Astrocyte of the spinal cord (primary cell): ENCODE measurements at regions not wholly inside any gene's neighbourhood (a gene's known extent, or its start where the extent isn't known, plus 50 kb on each side); places are given as distances from the start of the nearest gene placed in this dataset.

Experiments
- DNase-seq: peaks from one replicate; pipeline ENCODE4 v3.0.0; 2011; ENCODE audit warnings: low read depth, low spot score
- H3K4me3 ChIP-seq: 2 replicates; pipeline ENCODE4 v1.5.1; 2011; ENCODE audit warnings: low read depth, mild to moderate bottlenecking, low read length, moderate library complexity
- in situ Hi-C: cut with HindIII; loops from 2 replicates; pipeline ENCODE4 v1.10.0; 2017; ENCODE audit warnings: low sequenced_read_pairs
- TF ChIP-seq, protein P1 (sequence below): IDR thresholded peaks from 2 replicates; pipeline ENCODE4 v1.5.1; 2012; ENCODE audit warnings: low read depth, mild to moderate bottlenecking, low read length, inconsistent platforms

DNA sequence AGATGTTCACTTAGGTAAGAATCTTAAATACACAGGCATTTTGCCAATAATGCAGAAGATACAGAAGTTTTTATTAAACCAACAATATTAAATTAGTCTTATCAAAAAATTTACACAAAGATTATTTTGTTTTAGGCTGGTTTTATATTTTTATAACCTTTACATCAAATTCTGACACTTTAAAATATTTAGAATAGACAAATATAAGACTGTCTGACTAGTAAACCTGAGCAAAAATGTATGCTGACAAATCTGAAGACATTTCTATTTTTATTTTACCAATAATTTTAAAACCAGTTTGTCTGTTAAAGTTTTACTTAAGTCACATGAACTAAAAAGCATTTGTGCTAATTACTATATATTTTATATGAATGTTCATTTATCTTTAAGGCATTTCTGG, 72.1 kb upstream of the ZNF236 start:
- TF ChIP-seq, protein P1, sequence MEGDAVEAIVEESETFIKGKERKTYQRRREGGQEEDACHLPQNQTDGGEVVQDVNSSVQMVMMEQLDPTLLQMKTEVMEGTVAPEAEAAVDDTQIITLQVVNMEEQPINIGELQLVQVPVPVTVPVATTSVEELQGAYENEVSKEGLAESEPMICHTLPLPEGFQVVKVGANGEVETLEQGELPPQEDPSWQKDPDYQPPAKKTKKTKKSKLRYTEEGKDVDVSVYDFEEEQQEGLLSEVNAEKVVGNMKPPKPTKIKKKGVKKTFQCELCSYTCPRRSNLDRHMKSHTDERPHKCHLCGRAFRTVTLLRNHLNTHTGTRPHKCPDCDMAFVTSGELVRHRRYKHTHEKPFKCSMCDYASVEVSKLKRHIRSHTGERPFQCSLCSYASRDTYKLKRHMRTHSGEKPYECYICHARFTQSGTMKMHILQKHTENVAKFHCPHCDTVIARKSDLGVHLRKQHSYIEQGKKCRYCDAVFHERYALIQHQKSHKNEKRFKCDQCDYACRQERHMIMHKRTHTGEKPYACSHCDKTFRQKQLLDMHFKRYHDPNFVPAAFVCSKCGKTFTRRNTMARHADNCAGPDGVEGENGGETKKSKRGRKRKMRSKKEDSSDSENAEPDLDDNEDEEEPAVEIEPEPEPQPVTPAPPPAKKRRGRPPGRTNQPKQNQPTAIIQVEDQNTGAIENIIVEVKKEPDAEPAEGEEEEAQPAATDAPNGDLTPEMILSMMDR: no peak
- no peak overlapping the region for H3K4me3 ChIP-seq
- DNase-seq: no peak
- in situ Hi-C loops: no loop called here

DNA sequence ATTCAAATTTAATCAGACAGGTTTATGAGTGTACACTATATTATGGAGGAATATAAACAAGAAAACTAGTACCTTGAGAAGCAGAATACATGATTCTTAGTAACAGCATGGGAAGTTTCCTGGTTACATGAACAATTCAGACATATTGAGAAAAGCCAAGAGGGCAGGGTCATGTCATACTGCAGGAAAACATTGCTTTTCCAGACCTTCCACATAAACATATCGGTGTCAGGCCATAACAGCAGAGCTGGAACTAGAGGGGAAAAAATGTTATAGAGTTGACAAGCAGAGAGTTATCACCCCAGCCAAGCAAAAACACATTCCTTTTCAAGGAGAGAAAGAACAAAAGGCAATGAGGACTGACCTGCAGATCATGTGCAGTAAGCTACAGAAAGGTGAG, 74.7 kb upstream of the ZNF236 start:
- H3K4me3 ChIP-seq: no peak overlapping the region
- no peak for DNase-seq
- TF ChIP-seq, protein P1: no peak
- in situ Hi-C loops: no loop called here

DNA sequence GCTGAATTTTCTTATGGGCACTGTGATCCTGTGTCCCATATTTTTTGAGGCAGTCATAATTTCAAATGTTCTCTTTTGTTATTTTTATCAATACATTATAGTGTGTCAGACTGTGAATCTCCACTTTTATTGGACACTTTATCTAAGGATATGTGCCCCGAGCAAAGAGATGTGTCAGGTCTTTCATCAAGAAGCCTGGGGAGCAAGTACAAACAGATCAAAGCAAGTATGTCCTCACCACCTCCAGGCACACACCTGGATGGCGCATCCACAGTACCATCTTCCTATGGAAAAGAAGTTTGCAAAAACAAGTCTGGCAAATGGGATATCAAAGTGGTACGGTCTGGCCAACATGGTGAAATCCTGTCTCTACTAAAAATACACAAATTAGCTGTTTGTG, 81.0 kb upstream of the ZNF236 start:
- in situ Hi-C loops: no loop called here
- TF ChIP-seq, protein P1: no peak

DNA sequence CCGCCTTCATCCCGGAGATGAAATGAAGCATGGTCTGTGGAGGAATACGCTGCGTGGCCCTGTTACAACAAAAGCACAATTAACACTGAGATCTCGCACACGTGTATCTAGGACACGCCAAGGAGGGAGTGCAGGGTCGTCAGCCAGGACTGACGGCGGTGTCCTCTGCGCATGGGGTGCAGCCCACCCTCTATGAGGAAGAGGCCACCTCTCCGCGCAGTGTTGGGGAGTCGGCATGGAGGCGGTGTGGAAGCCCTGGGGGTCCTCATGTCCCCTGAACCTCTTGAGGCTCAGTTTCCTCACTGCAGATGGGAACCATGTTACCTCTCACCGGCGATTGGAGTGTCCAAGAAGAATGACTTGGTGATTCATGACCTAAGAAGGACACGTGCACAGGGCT, 86.0 kb upstream of the ZNF236 start:
- H3K4me3 ChIP-seq: no peak overlapping the region
- TF ChIP-seq, protein P1: no peak
- no peak for DNase-seq
- in situ Hi-C loops: no loop called here

More for the DNA sequence above, 81.0 kb upstream of the ZNF236 start:
- no peak overlapping the region for H3K4me3 ChIP-seq
- DNase-seq: no peak

DNA sequence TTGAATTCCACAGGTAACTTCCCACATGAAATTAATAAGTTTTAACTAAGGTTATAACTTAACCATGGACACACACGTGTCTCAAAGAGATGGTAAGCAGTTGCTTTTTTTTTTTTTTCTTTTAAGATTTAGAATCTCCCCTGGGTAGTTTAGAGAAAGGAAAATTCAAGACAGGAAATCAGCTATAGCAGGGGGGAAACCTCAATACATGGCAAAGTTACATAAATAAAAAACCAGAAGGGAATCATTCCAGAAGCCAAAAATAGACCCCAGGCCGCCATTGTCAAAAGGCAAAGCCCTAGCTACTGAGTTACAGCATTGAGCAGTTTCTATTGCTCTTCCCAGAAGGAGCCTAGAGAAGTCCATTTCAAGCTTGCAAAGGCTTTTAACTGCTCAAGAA, 91.5 kb upstream of the ZNF236 start:
- in situ Hi-C loops: no loop called here
- peak; percentile 28 for DNase-seq
- H3K4me3 ChIP-seq: no peak overlapping the region
- TF ChIP-seq, protein P1: no peak

DNA sequence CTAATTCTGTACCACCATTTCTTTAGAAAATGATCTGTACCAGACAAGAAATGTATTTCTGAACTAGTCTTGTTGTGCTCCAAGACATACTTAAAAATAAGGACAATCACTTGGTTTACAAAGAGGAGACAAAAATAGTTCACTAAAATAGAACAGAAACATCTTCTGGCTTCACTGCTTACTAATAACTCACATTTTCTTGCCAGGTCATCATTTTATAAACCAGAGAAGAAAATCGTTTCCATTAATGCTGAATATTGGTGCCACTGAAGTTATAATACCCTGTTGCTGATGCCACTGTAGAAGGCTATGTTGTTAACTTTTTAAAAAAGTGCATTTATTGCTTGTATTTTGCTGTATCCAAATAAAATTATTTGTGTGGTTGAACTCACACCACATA, 94.8 kb upstream of the ZNF236 start:
- no peak overlapping the region for H3K4me3 ChIP-seq
- no peak for DNase-seq
- TF ChIP-seq, protein P1: no peak
- in situ Hi-C loops: no loop called here

DNA sequence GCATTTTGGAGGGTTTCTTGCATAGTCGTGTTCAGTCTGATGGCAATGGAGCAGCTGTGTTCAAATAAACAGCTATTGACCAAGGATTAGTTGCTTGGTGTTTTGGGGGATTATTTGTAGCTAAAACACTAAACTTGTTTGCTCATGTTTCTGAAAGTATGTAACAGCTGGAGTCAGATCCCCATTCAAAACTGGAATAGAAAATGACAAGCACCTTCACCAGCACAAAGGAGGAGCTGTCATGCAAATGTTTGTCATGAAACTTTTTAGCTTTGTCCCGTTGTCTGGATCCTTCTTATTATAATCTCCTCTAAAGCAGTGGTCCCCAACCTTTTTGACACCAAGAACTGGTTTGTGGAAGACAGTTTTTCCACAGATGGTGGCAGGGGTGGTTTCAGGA, 96.9 kb upstream of the ZNF236 start:
- H3K4me3 ChIP-seq: no peak overlapping the region
- TF ChIP-seq, protein P1: no peak
- no peak for DNase-seq
- in situ Hi-C loops: no loop called here
